Immature natural killer cell (primary cell): ENCODE measurements at regions not wholly inside any gene's neighbourhood (a gene's known extent, or its start where the extent isn't known, plus 50 kb on each side); places are given as distances from the start of the nearest gene placed in this dataset.

Experiments
- DNase-seq, 3 donors: peaks; one replicate each; pipeline ENCODE4 v3.0.0; 2022; ENCODE audit warnings: mixed read lengths in 1 of 3
- H3K27ac Mint-ChIP-seq, 6 donors: one replicate each; pipeline ENCODE4 v1.8.0; 2020; ENCODE audit warnings: mixed read lengths in 6 of 6, mild to moderate bottlenecking in 5 of 6, inconsistent platforms in 4 of 6, moderate library complexity in 3 of 6
- H3K27me3 Mint-ChIP-seq, 3 donors: one replicate each; pipeline ENCODE4 v1.8.0; 2020 to 2021; ENCODE audit warnings: low read depth in 3 of 3, mild to moderate bottlenecking in 3 of 3, mixed read lengths in 3 of 3, moderate library complexity in 3 of 3, inconsistent platforms in 1 of 3
- H3K36me3 Mint-ChIP-seq, 3 donors: one replicate each; pipeline ENCODE4 v1.8.0; 2020; ENCODE audit warnings: mixed read lengths in 3 of 3, inconsistent platforms in 2 of 3, mild to moderate bottlenecking in 2 of 3
- H3K4me1 Mint-ChIP-seq, 2 donors: one replicate each; pipeline ENCODE4 v1.8.0; 2020; ENCODE audit warnings: inconsistent platforms in 2 of 2, mild to moderate bottlenecking in 2 of 2, mixed read lengths in 2 of 2, moderate library complexity in 1 of 2
- H3K4me3 Mint-ChIP-seq, 5 donors: one replicate each; pipeline ENCODE4 v1.8.0; 2020; ENCODE audit warnings: mild to moderate bottlenecking in 5 of 5, mixed read lengths in 5 of 5, inconsistent platforms in 3 of 5, moderate library complexity in 3 of 5
- H3K9me3 Mint-ChIP-seq, 6 donors: one replicate each; pipeline ENCODE4 v1.8.0; 2020; ENCODE audit warnings: mild to moderate bottlenecking in 6 of 6, mixed read lengths in 6 of 6, inconsistent platforms in 4 of 6, moderate library complexity in 3 of 6

DNA sequence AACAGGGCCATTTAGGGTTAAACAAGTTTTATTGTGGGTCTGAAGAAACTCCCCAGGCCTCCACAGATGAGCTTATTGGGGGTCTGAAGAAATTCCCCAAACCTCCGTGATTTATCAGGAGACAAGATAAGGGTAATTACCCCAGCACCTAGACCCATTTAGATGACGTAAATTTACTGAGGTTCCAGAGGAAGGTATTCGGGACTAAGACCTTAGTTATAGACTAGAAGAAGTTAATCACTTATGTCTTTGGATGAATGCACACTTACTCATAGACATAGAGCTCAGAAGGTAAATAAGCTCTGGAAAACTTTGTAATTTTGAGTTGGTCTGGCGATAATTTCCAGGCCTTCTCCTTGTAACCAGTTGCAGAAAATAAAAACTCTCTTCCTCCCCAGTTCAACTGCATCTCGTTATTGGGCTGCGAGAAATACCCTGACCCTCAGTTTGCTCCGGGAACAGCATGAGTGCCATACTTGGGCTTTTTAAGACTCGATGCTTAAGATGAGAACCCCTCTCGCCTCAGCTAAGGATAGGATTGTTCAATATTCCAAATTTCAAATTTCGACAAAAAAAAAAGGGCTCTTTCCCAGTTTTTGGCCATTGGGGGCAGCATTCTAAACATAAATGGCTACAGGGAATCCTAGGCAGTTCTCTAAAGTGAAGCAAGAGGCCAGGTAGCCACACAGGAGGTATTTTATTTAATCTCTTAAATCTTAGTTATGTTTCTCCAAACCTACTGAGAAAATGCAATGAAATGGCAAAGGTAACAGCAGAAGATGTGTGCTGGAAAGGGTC, 74.7 kb upstream of the PFKP start:
- no peak for DNase-seq
- Mint-ChIP-seq H3K27me3 (peaks cover 5 to 23% (median 11%) of the 10 kb centered on the region in 3 donors), H3K4me3 (no peak overlapping the region), H3K9me3 (peaks cover 0 to 9% (median 3%) of the 10 kb centered on the region in 6 donors), H3K4me1 (no peaks in the 10 kb centered on the region), H3K27ac (no peak overlapping the region), H3K36me3 (no peaks in the 10 kb centered on the region)

DNA sequence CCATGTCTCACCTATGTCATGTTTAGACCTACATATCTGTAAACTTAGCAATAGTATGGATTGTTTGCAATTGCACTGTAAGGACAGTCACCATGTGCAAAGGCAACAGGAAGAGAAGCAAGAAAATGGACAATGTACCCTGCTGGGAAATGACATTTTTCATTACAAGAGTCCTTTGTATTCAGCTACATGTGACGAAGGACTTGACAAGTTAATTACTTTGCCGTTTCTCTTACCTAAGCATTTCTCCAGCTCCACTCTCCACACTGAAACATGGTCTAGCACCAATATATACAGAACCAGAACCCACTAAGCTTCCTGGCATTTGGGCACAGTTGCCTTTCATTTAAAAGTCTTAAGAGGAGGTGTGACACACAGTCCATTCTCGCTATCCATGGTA, 76.6 kb upstream of the PFKP start:
- Mint-ChIP-seq H3K36me3 (peaks cover 0 to 4% (median 0%) of the 10 kb centered on the region in 3 donors), H3K27me3 (peaks cover 3 to 22% (median 18%) of the 10 kb centered on the region in 3 donors), H3K9me3 (peaks cover 0 to 9% (median 3%) of the 10 kb centered on the region in 6 donors), H3K27ac (no peak overlapping the region), H3K4me3 (no peak overlapping the region), H3K4me1 (peaks cover 2 to 6% of the 10 kb centered on the region in 2 donors)
- no peak for DNase-seq

DNA sequence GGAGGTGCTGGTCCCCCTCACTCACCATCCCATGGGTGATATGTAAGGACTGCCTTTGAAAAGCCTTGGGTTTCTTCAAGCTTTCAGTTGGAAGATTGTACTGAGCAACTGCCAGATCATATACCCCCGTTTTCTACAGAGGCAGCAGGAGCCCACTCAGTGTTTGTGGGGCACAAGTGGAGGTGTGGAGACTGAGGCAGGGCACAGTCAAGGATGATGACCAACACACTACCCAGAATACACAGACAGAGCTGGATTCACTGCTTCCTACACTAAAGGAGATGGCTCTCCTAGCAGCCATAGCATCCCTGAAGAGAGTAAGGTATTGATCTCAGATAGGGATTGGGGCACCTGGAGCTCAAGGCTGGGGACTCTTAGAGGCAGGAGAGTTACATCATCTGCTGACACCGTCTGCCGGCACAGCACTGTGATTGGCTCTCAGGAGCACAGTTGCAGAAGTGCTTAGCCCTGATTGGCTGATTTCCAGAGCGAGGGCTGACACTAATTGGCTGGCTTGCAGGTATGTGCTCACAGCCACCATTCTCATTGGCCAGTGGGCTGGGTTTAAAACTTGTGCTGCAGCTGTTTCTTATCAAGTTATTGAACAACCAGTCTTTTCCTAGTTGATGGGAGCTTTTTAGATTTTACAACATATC, 77.9 kb upstream of the PFKP start:
- peak overlapping the region in 1 of 5 donors; percentile 25 for H3K4me3 Mint-ChIP-seq
- H3K27me3 Mint-ChIP-seq: peaks cover 3 to 24% (median 18%) of the 10 kb centered on the region in 3 donors
- H3K4me1 Mint-ChIP-seq: peaks cover 2 to 6% of the 10 kb centered on the region in 2 donors

DNA sequence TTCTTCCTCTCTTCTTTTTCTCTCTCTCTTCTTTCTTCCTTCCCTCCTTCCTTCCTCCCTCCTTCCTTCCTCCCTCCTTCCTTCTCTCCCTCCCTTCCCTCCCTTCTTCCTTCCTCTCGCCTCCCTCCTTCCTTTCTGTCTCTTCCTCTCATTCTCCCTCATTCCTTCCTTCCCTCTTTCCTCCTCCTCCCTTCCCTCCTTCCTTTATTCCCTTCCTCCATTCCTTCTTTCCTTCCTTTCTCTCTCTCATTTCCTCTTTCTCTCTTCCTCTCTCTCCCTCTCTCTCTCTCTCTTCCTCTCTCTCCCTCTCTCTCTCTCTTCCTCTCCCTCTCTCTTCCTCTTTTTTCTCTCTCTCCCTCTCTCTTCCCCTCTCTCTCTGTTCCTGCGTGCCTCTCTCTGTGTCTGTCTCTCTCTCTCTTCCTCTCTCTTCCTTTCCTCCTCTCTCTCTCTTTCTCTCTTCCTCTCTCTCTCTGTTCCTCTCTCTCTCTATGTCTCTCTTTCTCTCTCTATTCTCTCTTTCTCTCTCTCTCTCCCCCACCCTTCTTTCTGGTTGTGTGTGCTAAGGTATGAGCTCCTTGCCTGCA, 80.1 kb upstream of the PFKP start:
- Mint-ChIP-seq H3K27ac (no peak overlapping the region), H3K36me3 (peaks cover 0 to 4% (median 0%) of the 10 kb centered on the region in 3 donors), H3K27me3 (peaks cover 3 to 24% (median 16%) of the 10 kb centered on the region in 3 donors), H3K9me3 (peaks cover 0 to 9% (median 3%) of the 10 kb centered on the region in 6 donors), H3K4me1 (peaks cover 2 to 6% of the 10 kb centered on the region in 2 donors), H3K4me3 (no peak overlapping the region)
- no peak for DNase-seq

More for the DNA sequence above, 77.9 kb upstream of the PFKP start:
- Mint-ChIP-seq H3K27ac (no peak overlapping the region), H3K9me3 (peaks cover 0 to 9% (median 3%) of the 10 kb centered on the region in 6 donors), H3K36me3 (peaks cover 0 to 4% (median 0%) of the 10 kb centered on the region in 3 donors)
- DNase-seq: no peak

DNA sequence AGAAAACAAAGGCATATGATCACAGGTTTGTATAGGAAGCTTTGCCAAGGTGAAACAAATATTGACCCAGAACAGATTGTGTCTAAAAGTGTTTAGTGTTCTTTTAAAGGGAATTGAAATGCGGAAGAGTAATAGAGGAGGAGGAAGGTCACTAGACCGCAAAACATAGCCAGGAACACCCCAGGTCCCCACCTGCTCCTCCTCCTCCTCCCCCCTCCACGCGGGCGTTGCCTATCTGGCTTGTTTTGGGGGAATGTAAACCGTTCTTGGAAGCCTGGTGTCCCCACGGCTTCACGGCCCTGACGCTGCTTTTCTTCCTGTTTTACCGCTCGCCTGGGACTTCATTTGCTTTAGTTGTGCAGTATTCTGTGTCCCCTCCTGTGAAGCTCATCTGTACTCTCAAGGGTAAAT, 81.0 kb upstream of the PFKP start:
- H3K4me1 Mint-ChIP-seq: peaks cover 2 to 6% of the 10 kb centered on the region in 2 donors
- H3K27me3 Mint-ChIP-seq: peaks cover 3 to 18% (median 16%) of the 10 kb centered on the region in 3 donors
- peak in 1 of 3 donors; percentile 5 for DNase-seq
- H3K27ac Mint-ChIP-seq: no peak overlapping the region
- H3K36me3 Mint-ChIP-seq: peaks cover 0 to 4% (median 0%) of the 10 kb centered on the region in 3 donors
- peaks cover 0 to 9% (median 3%) of the 10 kb centered on the region in 6 donors for H3K9me3 Mint-ChIP-seq
- H3K4me3 Mint-ChIP-seq: peak overlapping the region in 1 of 5 donors; percentile 44

DNA sequence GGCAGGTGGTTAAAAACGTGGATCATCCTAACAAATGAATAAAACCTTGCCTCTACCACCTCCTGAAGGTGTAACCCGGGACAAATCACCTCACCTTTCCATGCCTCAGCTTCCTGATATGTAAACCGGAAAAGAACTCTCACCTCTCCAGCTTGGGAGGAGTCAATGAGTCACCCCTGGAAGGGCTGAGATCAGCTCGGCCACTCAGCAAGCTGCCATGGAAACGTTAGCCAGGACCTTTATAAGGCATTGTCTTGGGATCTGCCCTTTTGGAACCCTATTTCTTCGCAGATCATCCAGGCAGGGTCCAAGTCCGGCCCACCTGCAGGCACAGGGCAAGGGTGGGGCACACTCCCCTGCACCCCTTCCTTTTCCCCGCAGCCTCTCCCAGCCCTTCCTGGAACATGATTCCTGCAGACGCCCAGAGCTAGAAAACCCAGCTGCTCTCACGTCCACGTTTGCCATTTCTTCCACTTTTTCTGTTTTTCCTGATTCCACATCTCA, 81.6 kb upstream of the PFKP start:
- peaks cover 0 to 4% (median 0%) of the 10 kb centered on the region in 3 donors for H3K36me3 Mint-ChIP-seq
- peaks cover 5 to 16% (median 12%) of the 10 kb centered on the region in 3 donors for H3K27me3 Mint-ChIP-seq
- H3K9me3 Mint-ChIP-seq: peaks cover 0 to 9% (median 3%) of the 10 kb centered on the region in 6 donors
- H3K4me3 Mint-ChIP-seq: no peak overlapping the region
- H3K27ac Mint-ChIP-seq: no peak overlapping the region
- peaks cover 2 to 6% of the 10 kb centered on the region in 2 donors for H3K4me1 Mint-ChIP-seq
- no peak for DNase-seq

DNA sequence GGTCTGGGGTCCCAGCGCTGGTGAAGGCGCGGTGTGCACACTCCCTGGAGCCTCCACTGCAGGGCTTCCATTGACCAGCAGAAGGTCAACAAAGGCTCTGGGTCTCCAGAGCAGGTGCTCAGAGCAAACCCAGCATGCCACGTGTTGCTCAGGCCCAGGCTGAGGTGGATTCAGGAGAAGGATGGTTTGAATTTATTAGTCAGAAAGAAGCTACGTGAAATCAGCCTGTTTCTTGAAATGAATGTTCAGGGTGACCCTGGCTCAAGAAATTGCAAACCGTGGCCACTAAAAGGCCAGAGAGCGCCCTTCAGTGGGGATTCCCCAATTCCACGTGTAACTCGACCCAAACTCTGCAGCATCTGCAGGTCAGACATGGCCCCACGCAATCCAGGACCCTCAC, 82.7 kb upstream of the PFKP start:
- Mint-ChIP-seq H3K4me3 (no peak overlapping the region), H3K27ac (no peak overlapping the region), H3K9me3 (peaks cover 0 to 9% (median 3%) of the 10 kb centered on the region in 6 donors), H3K27me3 (peaks cover 5 to 16% (median 12%) of the 10 kb centered on the region in 3 donors), H3K36me3 (peaks cover 0 to 4% (median 0%) of the 10 kb centered on the region in 3 donors), H3K4me1 (peaks cover 2 to 6% of the 10 kb centered on the region in 2 donors)
- DNase-seq: no peak

DNA sequence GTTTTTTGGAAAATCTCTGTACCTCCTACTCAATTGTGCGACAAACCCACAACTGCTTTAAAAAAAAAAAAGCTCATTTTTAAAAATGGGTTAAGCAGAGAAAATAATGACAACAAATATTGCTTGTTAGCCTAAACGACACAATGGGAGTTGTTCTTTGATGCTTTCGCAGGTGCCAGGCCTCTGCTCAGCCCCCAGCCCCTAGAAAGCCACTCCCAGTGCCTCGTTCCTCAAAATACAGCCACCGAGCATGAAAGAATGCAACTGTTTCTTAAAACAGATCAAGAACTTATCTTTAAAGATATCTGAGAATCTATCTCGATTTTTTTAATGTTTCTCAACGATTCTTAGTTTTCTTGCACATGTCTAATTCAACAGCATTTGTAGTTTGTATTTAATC, 85.2 kb upstream of the PFKP start:
- Mint-ChIP-seq H3K4me1 (peaks cover 2 to 6% of the 10 kb centered on the region in 2 donors), H3K4me3 (no peak overlapping the region), H3K27me3 (peaks cover 6 to 8% (median 7%) of the 10 kb centered on the region in 3 donors), H3K36me3 (peaks cover 0 to 4% (median 0%) of the 10 kb centered on the region in 3 donors), H3K9me3 (no peaks in the 10 kb centered on the region), H3K27ac (no peak overlapping the region)
- no peak for DNase-seq

DNA sequence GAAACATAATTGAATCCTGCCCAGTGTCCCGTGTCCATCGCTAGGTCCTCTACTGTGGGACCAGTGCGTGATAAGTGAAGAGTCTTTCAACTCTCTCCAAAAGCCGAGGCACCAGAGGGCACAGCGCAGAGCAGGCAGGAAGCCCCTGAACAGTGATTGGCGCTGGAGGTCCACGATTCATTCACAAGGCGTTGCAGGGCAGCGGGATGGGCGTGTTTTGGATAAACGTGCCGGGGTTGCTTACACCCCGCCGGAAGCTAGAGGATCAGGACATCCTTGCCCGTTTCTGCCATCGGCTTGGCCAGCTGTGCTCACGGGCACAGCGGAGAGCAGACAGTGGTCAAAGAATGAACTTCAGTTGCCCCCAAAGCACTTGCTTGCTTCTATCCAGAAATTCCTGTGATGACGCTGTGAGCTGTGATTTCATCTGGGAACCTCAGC, 86.0 kb upstream of the PFKP start:
- Mint-ChIP-seq H3K27me3 (peaks cover 4 to 8% (median 4%) of the 10 kb centered on the region in 3 donors), H3K27ac (no peak overlapping the region), H3K4me3 (no peak overlapping the region), H3K4me1 (peaks cover 2% of the 10 kb centered on the region in 2 donors), H3K36me3 (peaks cover 0 to 4% (median 0%) of the 10 kb centered on the region in 3 donors), H3K9me3 (no peaks in the 10 kb centered on the region)
- no peak for DNase-seq

DNA sequence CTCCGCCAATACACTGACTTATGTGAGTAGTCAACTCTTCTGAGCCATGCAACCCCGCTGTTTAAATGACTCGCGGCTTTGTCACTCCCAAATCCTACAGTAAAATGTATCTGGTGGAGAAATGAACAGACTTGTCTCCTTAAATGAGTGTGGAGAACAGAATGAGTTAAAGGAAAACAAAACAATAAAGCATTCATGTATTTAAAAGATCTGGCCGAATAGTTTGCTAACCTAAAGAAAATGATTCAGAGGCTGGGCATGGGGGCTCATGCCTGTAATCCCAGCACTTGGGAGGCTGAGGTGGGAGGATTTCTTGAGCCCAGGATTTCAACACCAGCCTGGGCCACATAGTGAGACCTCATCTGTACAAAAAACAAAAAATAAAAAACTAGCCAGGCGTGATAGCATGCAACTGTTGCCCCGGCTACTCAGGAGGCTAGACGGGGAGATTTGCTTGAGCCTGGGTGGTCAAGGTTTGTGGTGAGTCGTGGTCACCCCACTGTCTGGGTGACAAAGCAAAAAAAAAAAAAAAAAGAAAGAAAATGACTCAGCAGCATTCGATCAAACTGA, 86.5 kb upstream of the PFKP start:
- H3K27me3 Mint-ChIP-seq: peaks cover 0 to 4% (median 4%) of the 10 kb centered on the region in 3 donors
- H3K9me3 Mint-ChIP-seq: no peaks in the 10 kb centered on the region
- no peaks in the 10 kb centered on the region for H3K36me3 Mint-ChIP-seq
- H3K4me3 Mint-ChIP-seq: no peak overlapping the region
- no peaks in the 10 kb centered on the region for H3K4me1 Mint-ChIP-seq
- no peak overlapping the region for H3K27ac Mint-ChIP-seq
- DNase-seq: no peak

DNA sequence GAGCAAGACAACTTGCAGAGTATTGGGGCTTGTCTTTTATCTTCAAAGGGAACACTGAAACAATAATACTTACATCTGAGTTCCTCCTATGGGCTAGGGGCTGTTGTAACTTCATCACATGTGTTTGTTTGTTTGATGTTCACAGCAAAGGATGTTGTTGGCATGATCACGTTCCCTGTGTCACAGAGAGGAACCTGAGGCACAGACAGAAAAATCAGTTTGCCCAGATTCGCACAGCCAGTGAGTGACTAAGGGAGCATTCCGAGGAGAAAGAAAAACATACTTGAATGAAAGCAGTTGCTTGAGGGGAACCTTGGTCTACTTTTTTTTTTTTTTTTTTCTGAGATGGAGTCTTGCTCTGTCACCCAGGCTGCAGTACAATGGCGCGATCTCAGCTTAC, 87.2 kb upstream of the PFKP start:
- no peak for DNase-seq
- H3K27me3 Mint-ChIP-seq: peaks cover 0 to 4% (median 4%) of the 10 kb centered on the region in 3 donors
- H3K36me3 Mint-ChIP-seq: no peaks in the 10 kb centered on the region
- no peak overlapping the region for H3K4me3 Mint-ChIP-seq
- H3K4me1 Mint-ChIP-seq: no peaks in the 10 kb centered on the region
- no peak overlapping the region for H3K27ac Mint-ChIP-seq
- H3K9me3 Mint-ChIP-seq: no peaks in the 10 kb centered on the region

DNA sequence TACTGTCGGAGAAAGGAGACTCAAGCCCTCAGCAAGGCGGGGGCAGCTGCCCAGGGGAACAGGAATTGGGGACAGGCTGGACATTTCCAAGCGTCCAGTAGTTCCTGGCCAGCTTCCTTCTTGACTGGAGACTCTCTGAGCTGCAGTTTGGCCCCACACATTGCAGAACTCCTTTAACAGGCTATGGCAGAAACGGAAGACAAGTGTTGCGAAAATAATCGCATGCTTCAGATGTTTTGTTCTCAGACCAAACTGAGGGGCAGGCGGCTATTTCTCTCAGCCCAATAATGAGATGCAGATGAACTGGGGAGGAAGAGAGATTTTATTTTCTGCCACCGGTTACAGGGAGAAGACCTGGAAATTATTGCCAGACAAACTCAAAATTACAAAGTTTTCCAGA, 88.0 kb upstream of the PFKP start:
- DNase-seq: no peak
- no peak overlapping the region for H3K4me3 Mint-ChIP-seq
- H3K9me3 Mint-ChIP-seq: no peaks in the 10 kb centered on the region
- H3K4me1 Mint-ChIP-seq: no peaks in the 10 kb centered on the region
- no peaks in the 10 kb centered on the region for H3K36me3 Mint-ChIP-seq
- peaks cover 0 to 4% (median 3%) of the 10 kb centered on the region in 3 donors for H3K27me3 Mint-ChIP-seq
- no peak overlapping the region for H3K27ac Mint-ChIP-seq

DNA sequence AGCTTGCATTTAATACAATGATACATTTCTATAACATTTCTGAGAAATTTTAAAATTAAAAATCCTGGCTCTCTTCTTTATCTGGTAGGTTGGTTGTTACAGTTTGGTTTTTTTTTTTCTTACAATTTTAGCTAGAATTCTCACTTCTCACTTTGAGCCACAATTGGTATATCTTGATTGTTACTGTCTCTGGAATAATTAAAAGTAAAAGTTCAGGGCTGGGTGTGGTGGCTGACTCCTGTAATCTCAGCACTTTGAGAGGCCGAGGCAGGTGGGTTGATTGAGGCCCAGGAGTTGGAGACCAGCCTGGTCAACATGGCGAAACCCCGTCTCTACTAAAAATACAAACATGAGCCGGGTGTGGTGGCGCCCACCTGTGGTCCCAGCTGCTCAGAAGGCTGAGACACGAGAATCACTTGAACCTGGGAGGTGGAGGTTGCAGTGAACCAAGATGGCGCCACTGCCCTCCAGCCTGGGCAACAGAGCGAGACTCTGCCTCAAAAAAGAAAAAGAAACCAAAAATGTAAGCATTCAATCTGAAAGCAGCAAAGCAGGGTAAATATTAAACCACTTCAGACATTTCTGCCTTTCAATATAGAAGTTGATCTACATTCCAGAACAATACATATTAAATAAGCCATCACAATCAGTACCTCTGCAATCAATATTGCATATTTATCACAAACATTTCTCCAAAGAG, 88.6 kb upstream of the PFKP start:
- Mint-ChIP-seq H3K4me3 (no peak overlapping the region), H3K36me3 (no peaks in the 10 kb centered on the region), H3K4me1 (no peaks in the 10 kb centered on the region), H3K27me3 (peaks cover 0 to 4% (median 3%) of the 10 kb centered on the region in 3 donors), H3K9me3 (no peaks in the 10 kb centered on the region), H3K27ac (no peak overlapping the region)
- DNase-seq: no peak
